GM20431 (cell line): ENCODE measurements at regions not wholly inside any gene's neighbourhood (a gene's known extent, or its start where the extent isn't known, plus 50 kb on each side); places are given as distances from the start of the nearest gene placed in this dataset.

Source experiments
- in situ Hi-C: fragments of 300-500 bp; cut with MseI, MboI; formaldehyde crosslinking; loops from one replicate; pipeline ENCODE4 v1.15.0; 2020; ENCODE audit warnings: low sequenced_read_pairs; ENCODE audit not compliant: unreplicated experiment

DNA sequence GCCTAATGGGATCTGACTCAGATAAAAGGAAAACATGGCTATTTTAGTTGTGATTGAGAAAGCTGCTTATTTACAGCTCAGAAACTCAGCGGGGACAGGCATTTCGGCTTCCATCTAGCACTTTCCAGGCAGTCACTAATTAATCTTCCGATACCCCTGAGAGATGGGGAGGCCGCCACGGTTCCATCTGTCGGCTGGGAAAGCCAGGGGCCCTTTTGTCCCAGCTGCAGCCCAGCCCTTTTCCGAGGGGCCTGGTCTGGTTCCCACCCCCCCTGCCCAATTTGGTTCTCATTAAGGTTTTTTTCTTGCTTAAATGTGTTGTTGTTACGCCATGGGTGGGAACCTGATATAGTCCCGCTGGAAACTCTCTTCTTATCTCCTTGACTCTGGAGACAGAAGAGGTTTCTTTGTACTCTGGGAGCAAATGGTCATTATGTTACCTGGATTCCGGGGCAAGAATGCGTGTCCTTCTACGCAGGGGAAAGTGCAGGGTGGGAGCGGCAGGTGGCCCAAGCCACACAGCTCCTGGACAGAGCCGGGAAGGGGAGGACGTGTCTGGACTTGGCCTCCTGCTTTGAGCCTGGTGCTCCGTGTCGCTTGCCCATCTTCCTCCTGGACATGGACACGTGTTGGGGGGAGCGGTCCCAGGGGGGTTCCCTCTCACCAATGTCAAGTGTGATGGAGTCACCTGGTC lies 50.9 kb upstream of the GSE1 start:
- in situ Hi-C loops, result no loop called here

DNA sequence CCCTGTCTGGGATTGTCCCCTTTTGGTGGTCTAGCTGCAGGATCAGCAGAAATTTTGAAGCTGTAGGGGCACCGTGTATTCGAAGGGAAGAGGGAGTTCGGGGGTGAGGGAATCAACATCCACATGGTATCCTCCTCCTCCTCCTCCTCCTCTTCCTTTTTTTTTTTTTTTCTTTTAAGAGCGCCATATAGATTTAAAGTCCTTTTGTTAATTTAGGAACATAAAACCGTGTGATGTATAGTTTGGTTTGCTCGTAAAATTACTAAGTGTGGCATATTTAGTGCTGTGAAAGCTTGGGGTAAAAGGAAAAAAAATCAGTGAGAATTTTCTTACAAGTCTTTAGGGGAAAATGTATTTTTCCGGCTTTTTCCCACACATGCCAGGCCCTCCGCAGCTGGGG lies 50.1 kb upstream of the GSE1 start:
- in situ Hi-C loops, result no loop called here
